Natural killer cell (primary cell): ENCODE measurements at regions not wholly inside any gene's neighbourhood (a gene's known extent, or its start where the extent isn't known, plus 50 kb on each side); places are given as distances from the start of the nearest gene placed in this dataset.

ENCODE experiments used
- ATAC-seq, 3 donors: fragments of 150-1000 bp in 2 of 3; fragments of 200-7000 bp in 1 of 3; cut with Tn5 transposase; 1 replicate in 1 of 3; 2 replicates in 2 of 3; pipeline ENCODE4 v1.10.0; 2021; ENCODE audit warnings: mild to moderate bottlenecking in 2 of 3, moderate library complexity in 2 of 3
- DNase-seq, 2 donors: peaks; one replicate each; pipeline versions ENCODE4 v3.0.0 to v3.0.0-alpha.2; 2013 to 2021; ENCODE audit warnings: mixed read lengths in 1 of 2
- H3K27ac ChIP-seq: one replicate; pipeline ENCODE4 v1.5.1; 2013; ENCODE audit warnings: mild to moderate bottlenecking, low read length
- H3K27me3 ChIP-seq: one replicate; pipeline ENCODE4 v1.6.1; 2013; ENCODE audit warnings: low read length; ENCODE audit not compliant: control insufficient read depth, insufficient read depth
- H3K36me3 ChIP-seq: one replicate; pipeline ENCODE4 v1.6.1; 2013; ENCODE audit warnings: low read length; ENCODE audit not compliant: control insufficient read depth, insufficient read depth
- H3K4me1 ChIP-seq: one replicate; pipeline ENCODE4 v1.6.1; 2013; ENCODE audit warnings: low read length; ENCODE audit not compliant: control insufficient read depth, insufficient read depth
- H3K4me3 ChIP-seq: one replicate; pipeline ENCODE4 v1.5.1; 2013; ENCODE audit warnings: low read length
- H3K9me3 ChIP-seq: one replicate; pipeline ENCODE4 v1.6.1; 2013; ENCODE audit warnings: low read length; ENCODE audit not compliant: control insufficient read depth, insufficient read depth
- H3K27ac Mint-ChIP-seq, 2 donors: one replicate each; pipeline ENCODE4 v1.8.0; 2022; ENCODE audit warnings: mild to moderate bottlenecking in 2 of 2, mixed read lengths in 2 of 2, moderate library complexity in 1 of 2
- H3K27me3 Mint-ChIP-seq, 2 donors: one replicate each; pipeline ENCODE4 v1.8.0; 2022; ENCODE audit warnings: low read depth in 2 of 2, mixed read lengths in 2 of 2
- H3K36me3 Mint-ChIP-seq: one replicate; pipeline ENCODE4 v1.8.0; 2022; ENCODE audit warnings: mixed read lengths
- H3K4me1 Mint-ChIP-seq, 2 donors: one replicate each; pipeline ENCODE4 v1.8.0; 2022; ENCODE audit warnings: mixed read lengths in 2 of 2
- H3K4me3 Mint-ChIP-seq: one replicate; pipeline ENCODE4 v1.8.0; 2022; ENCODE audit warnings: mild to moderate bottlenecking, moderate library complexity, mixed read lengths
- H3K9me3 Mint-ChIP-seq, 2 donors: one replicate each; pipeline ENCODE4 v1.8.0; 2022; ENCODE audit warnings: mixed read lengths in 2 of 2
- CTCF ChIP-seq: fragments of 200-600 bp; IDR thresholded peaks from one replicate; pipeline ENCODE4 v1.8.0; 2022; ENCODE audit warnings: antibody characterized with exemption
- WGBS: methylation state at CpG from one replicate; pipeline ENCODE4 v1.1.7; 2013; ENCODE audit warnings: missing lambda C conversion rate; ENCODE audit not compliant: insufficient coverage; 5-methylcytosine and 5-hydroxymethylcytosine counted together
- intact Hi-C: fragments of 100-400 bp; cut with micrococcal nuclease; formaldehyde crosslinking; loops from one replicate; pipeline ENCODE4 v1.14.2; 2022

- no peak for TF ChIP-seq CTCF
- ATAC-seq = no peak
- H3K27me3 Mint-ChIP-seq = no peaks in the 10 kb centered on the region
- no peaks in the 10 kb centered on the region for H3K4me1 ChIP-seq
- no peak overlapping the region for H3K4me3 Mint-ChIP-seq
- no peaks in the 10 kb centered on the region for H3K36me3 Mint-ChIP-seq
- H3K27ac ChIP-seq = no peak overlapping the region
- no peak overlapping the region for H3K4me3 ChIP-seq
- peaks cover 6 to 12% of the 10 kb centered on the region in 2 donors for H3K9me3 Mint-ChIP-seq
- H3K9me3 ChIP-seq = peaks cover 6% of the 10 kb centered on the region
- intact Hi-C loops = no loop called here
- no peaks in the 10 kb centered on the region for H3K4me1 Mint-ChIP-seq
- no peaks in the 10 kb centered on the region for H3K27me3 ChIP-seq
- H3K27ac Mint-ChIP-seq = no peak overlapping the region
- no peaks in the 10 kb centered on the region for H3K36me3 ChIP-seq
- no peak for DNase-seq
Measured at GRCh38 chr13:22647156-22647850, 533.5 kb upstream of the SGCG start.

- Histone ChIP-seq H3K27ac (no peak overlapping the region), H3K27me3 (no peaks in the 10 kb centered on the region), H3K9me3 (peaks cover 6% of the 10 kb centered on the region), H3K36me3 (no peaks in the 10 kb centered on the region), H3K4me3 (no peak overlapping the region), H3K4me1 (no peaks in the 10 kb centered on the region)
- DNase-seq = no peak
- 53% methylated on average over 7 of the region's 7 CpGs for WGBS
- TF ChIP-seq CTCF = no peak
- intact Hi-C loops = no loop called here
- Mint-ChIP-seq H3K9me3 (peaks cover 2 to 8% of the 10 kb centered on the region in 2 donors), H3K27ac (no peak overlapping the region), H3K36me3 (no peaks in the 10 kb centered on the region), H3K4me3 (no peak overlapping the region), H3K4me1 (no peaks in the 10 kb centered on the region), H3K27me3 (no peaks in the 10 kb centered on the region)
- no peak for ATAC-seq
Measured at GRCh38 chr13:22648320-22648801, 532.4 kb upstream of the SGCG start.

GRCh38 chr13:22652796-22653195 is 528.0 kb upstream of the SGCG start:
- Histone ChIP-seq H3K4me1 (no peaks in the 10 kb centered on the region), H3K9me3 (no peaks in the 10 kb centered on the region), H3K36me3 (no peaks in the 10 kb centered on the region), H3K27ac (no peak overlapping the region), H3K4me3 (no peak overlapping the region), H3K27me3 (no peaks in the 10 kb centered on the region)
- Mint-ChIP-seq H3K27me3 (no peaks in the 10 kb centered on the region), H3K27ac (no peak overlapping the region), H3K9me3 (peaks cover 4 to 7% of the 10 kb centered on the region in 2 donors), H3K4me1 (no peaks in the 10 kb centered on the region), H3K4me3 (no peak overlapping the region), H3K36me3 (no peaks in the 10 kb centered on the region)
- 88% methylated on average over 8 of the region's 8 CpGs for WGBS
- intact Hi-C loops = no loop called here
- DNase-seq (no peak), ATAC-seq (no peak)
- no peak for TF ChIP-seq CTCF

- Mint-ChIP-seq H3K27ac (no peak overlapping the region), H3K4me3 (no peak overlapping the region), H3K4me1 (no peaks in the 10 kb centered on the region), H3K36me3 (no peaks in the 10 kb centered on the region), H3K27me3 (no peaks in the 10 kb centered on the region), H3K9me3 (peaks cover 4 to 7% of the 10 kb centered on the region in 2 donors)
- 75% methylated on average over 1 of the region's 4 CpGs for WGBS
- ATAC-seq = no peak
- Histone ChIP-seq H3K27me3 (no peaks in the 10 kb centered on the region), H3K4me1 (no peaks in the 10 kb centered on the region), H3K4me3 (no peak overlapping the region), H3K27ac (no peak overlapping the region), H3K9me3 (no peaks in the 10 kb centered on the region), H3K36me3 (no peaks in the 10 kb centered on the region)
- DNase-seq = no peak
- intact Hi-C loops = no loop called here
- TF ChIP-seq CTCF = no peak
Measured at GRCh38 chr13:22653866-22654265, 526.9 kb upstream of the SGCG start.
